RCC 7860 (cell line): ENCODE measurements at regions not wholly inside any gene's neighbourhood (a gene's known extent, or its start where the extent isn't known, plus 50 kb on each side); places are given as distances from the start of the nearest gene placed in this dataset.

Source experiments
- DNase-seq: peaks from one replicate; pipeline ENCODE4 v3.0.0-alpha.2; 2015; ENCODE audit warnings: low spot score
- FAIRE-seq: peaks from 2 replicates; lab custom pipeline; 2012; peaks lifted over from hg19 to GRCh38; lab: Jason Lieb, UNC

GRCh38 chr2:185145316-185146121, 547.2 kb downstream of the ZNF804A start:
- FAIRE-seq (no peak), DNase-seq (no peak)

- no peak for DNase-seq
- no peak for FAIRE-seq
These were observed 549.0 kb downstream of the ZNF804A start for GRCh38 chr2:185147361-185147760.

- FAIRE-seq: no peak
- DNase-seq: no peak
These were observed 553.9 kb downstream of the ZNF804A start for GRCh38 chr2:185152186-185152585.

GRCh38 chr2:185161701-185162100, 563.4 kb downstream of the ZNF804A start:
- DNase-seq (no peak), FAIRE-seq (no peak)

- no peak for DNase-seq
- FAIRE-seq: no peak
These were observed 564.3 kb upstream of the FSIP2 start for GRCh38 chr2:185174353-185174752.

- no peak for DNase-seq
- FAIRE-seq: no peak
These were observed 558.9 kb upstream of the FSIP2 start for GRCh38 chr2:185179743-185180142.

- DNase-seq (no peak), FAIRE-seq (no peak)
These were observed 556.7 kb upstream of the FSIP2 start for GRCh38 chr2:185181901-185182300.

- DNase-seq (no peak), FAIRE-seq (no peak)
These were observed 553.6 kb upstream of the FSIP2 start for GRCh38 chr2:185185044-185185443.

GRCh38 chr2:185187421-185187820, 551.2 kb upstream of the FSIP2 start:
- FAIRE-seq (no peak), DNase-seq (peak; percentile 40)

GRCh38 chr2:185188656-185189055, 549.9 kb upstream of the FSIP2 start:
- FAIRE-seq (peak; percentile 69), DNase-seq (peak; percentile 51)

GRCh38 chr2:185201063-185201462, 537.5 kb upstream of the FSIP2 start:
- FAIRE-seq (no peak), DNase-seq (no peak)

GRCh38 chr2:185202381-185202780, 536.2 kb upstream of the FSIP2 start:
- FAIRE-seq: no peak

GRCh38 chr2:185202945-185203528, 535.6 kb upstream of the FSIP2 start:
- FAIRE-seq (no peak), DNase-seq (no peak)

More at GRCh38 chr2:185202381-185202780, 536.2 kb upstream of the FSIP2 start:
- DNase-seq: no peak

- FAIRE-seq: no peak
- DNase-seq: no peak
These were observed 530.3 kb upstream of the FSIP2 start for GRCh38 chr2:185208261-185208660.

GRCh38 chr2:185215497-185215896, 523.1 kb upstream of the FSIP2 start:
- FAIRE-seq (no peak), DNase-seq (no peak)

GRCh38 chr2:185219981-185220380, 518.6 kb upstream of the FSIP2 start:
- DNase-seq (no peak), FAIRE-seq (no peak)

GRCh38 chr2:185222311-185222710, 516.3 kb upstream of the FSIP2 start:
- no peak for DNase-seq

GRCh38 chr2:185227391-185227790, 511.2 kb upstream of the FSIP2 start:
- DNase-seq (no peak), FAIRE-seq (no peak)

More at GRCh38 chr2:185222311-185222710, 516.3 kb upstream of the FSIP2 start:
- FAIRE-seq: no peak

GRCh38 chr2:185239491-185239890, 499.1 kb upstream of the FSIP2 start:
- DNase-seq: no peak
- FAIRE-seq: no peak

GRCh38 chr2:185240796-185241195, 497.8 kb upstream of the FSIP2 start:
- no peak for FAIRE-seq
- no peak for DNase-seq

- no peak for FAIRE-seq
- DNase-seq: no peak
These were observed 497.0 kb upstream of the FSIP2 start for GRCh38 chr2:185241556-185241955.

- FAIRE-seq (no peak), DNase-seq (no peak)
These were observed 496.1 kb upstream of the FSIP2 start for GRCh38 chr2:185242462-185242861.
